ENCODE measurements at regions not wholly inside any gene's neighbourhood (a gene's known extent, or its start where the extent isn't known, plus 50 kb on each side); places are given as distances from the start of the nearest gene placed in this dataset.

DNA sequence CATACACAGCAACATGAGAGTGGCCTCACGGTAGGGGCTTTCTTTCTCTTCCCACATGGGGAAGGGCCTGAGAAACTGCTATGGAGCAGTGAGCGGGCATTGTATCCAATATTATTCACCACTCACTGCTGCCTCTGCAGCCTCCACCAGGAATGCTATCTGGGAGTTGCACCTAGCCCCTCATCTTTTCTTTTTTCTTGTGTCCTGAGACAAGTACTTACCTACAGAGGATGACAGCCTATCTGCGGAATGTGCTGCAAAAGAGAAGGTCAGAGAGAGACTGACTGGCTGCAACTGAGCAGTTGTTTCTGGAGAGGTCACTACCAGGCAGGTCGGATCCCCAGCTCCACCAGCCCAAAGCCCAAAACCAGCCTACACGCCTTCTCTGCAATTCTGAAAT, 52.1 kb upstream of the HTATIP2 start:
- peaks cover 3% of the 10 kb centered on the region for H3K27me3 Mint-ChIP-seq (ENCODE audit: insufficient read depth, low read depth, poor library complexity)
- H2AFZ ChIP-seq: peak overlapping the region; percentile 63; the same call in 1 of the 2 replicates
- no peaks in the 10 kb centered on the region for H3K9me2 ChIP-seq (ENCODE audit: insufficient read depth)
- H3K27ac ChIP-seq (ENCODE audit: low read depth): no peak overlapping the region
- no peaks in the 10 kb centered on the region for H3K4me1 ChIP-seq (ENCODE audit: insufficient read depth)
- ATAC-seq (peak; percentile 53; the same call in 2 of the 3 replicates), DNase-seq (ENCODE audit: low spot score) (peak; percentile 32)
- no peaks in the 10 kb centered on the region for H3F3A ChIP-seq (replicated peaks; ENCODE audit: low read depth)
- H3K9me3 Mint-ChIP-seq: no peaks in the 10 kb centered on the region
- no peak overlapping the region for H3K4me3 Mint-ChIP-seq
- H3K4me3 ChIP-seq: no peak overlapping the region
- no peaks in the 10 kb centered on the region for H4K20me1 ChIP-seq (replicated peaks; ENCODE audit: insufficient read depth)
- no peaks in the 10 kb centered on the region for H3K36me3 Mint-ChIP-seq (ENCODE audit: low read depth)
- H3K79me2 ChIP-seq (replicated peaks; ENCODE audit: insufficient read depth): no peaks in the 10 kb centered on the region
- H3K4me1 Mint-ChIP-seq: peaks cover 6% of the 10 kb centered on the region; the same call in 2 of the 3 replicates
- no peak for TF ChIP-seq EZH2 (IDR thresholded peaks at IDR 0.05; ENCODE audit: low read depth, unreplicated experiment)
- TF ChIP-seq, protein P1, sequence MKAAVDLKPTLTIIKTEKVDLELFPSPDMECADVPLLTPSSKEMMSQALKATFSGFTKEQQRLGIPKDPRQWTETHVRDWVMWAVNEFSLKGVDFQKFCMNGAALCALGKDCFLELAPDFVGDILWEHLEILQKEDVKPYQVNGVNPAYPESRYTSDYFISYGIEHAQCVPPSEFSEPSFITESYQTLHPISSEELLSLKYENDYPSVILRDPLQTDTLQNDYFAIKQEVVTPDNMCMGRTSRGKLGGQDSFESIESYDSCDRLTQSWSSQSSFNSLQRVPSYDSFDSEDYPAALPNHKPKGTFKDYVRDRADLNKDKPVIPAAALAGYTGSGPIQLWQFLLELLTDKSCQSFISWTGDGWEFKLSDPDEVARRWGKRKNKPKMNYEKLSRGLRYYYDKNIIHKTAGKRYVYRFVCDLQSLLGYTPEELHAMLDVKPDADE (IDR thresholded peaks at IDR 0.05): no peak
- TF ChIP-seq POLR2AphosphoS5 (IDR thresholded peaks at IDR 0.05; ENCODE audit: low read depth): no peak
- TF ChIP-seq, protein P2, sequence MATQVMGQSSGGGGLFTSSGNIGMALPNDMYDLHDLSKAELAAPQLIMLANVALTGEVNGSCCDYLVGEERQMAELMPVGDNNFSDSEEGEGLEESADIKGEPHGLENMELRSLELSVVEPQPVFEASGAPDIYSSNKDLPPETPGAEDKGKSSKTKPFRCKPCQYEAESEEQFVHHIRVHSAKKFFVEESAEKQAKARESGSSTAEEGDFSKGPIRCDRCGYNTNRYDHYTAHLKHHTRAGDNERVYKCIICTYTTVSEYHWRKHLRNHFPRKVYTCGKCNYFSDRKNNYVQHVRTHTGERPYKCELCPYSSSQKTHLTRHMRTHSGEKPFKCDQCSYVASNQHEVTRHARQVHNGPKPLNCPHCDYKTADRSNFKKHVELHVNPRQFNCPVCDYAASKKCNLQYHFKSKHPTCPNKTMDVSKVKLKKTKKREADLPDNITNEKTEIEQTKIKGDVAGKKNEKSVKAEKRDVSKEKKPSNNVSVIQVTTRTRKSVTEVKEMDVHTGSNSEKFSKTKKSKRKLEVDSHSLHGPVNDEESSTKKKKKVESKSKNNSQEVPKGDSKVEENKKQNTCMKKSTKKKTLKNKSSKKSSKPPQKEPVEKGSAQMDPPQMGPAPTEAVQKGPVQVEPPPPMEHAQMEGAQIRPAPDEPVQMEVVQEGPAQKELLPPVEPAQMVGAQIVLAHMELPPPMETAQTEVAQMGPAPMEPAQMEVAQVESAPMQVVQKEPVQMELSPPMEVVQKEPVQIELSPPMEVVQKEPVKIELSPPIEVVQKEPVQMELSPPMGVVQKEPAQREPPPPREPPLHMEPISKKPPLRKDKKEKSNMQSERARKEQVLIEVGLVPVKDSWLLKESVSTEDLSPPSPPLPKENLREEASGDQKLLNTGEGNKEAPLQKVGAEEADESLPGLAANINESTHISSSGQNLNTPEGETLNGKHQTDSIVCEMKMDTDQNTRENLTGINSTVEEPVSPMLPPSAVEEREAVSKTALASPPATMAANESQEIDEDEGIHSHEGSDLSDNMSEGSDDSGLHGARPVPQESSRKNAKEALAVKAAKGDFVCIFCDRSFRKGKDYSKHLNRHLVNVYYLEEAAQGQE (IDR thresholded peaks at IDR 0.05; ENCODE audit: unreplicated experiment): no peak
- no peak for TF ChIP-seq EZH2phosphoT487 (IDR thresholded peaks at IDR 0.05; ENCODE audit: unreplicated experiment)
- no peak for TF ChIP-seq ZNF114 (CRISPR knock-in tag; IDR thresholded peaks at IDR 0.05)
- no peak for TF ChIP-seq NANOG (IDR thresholded peaks at IDR 0.05; ENCODE audit: borderline replicate concordance)
- TF ChIP-seq, protein P3, sequence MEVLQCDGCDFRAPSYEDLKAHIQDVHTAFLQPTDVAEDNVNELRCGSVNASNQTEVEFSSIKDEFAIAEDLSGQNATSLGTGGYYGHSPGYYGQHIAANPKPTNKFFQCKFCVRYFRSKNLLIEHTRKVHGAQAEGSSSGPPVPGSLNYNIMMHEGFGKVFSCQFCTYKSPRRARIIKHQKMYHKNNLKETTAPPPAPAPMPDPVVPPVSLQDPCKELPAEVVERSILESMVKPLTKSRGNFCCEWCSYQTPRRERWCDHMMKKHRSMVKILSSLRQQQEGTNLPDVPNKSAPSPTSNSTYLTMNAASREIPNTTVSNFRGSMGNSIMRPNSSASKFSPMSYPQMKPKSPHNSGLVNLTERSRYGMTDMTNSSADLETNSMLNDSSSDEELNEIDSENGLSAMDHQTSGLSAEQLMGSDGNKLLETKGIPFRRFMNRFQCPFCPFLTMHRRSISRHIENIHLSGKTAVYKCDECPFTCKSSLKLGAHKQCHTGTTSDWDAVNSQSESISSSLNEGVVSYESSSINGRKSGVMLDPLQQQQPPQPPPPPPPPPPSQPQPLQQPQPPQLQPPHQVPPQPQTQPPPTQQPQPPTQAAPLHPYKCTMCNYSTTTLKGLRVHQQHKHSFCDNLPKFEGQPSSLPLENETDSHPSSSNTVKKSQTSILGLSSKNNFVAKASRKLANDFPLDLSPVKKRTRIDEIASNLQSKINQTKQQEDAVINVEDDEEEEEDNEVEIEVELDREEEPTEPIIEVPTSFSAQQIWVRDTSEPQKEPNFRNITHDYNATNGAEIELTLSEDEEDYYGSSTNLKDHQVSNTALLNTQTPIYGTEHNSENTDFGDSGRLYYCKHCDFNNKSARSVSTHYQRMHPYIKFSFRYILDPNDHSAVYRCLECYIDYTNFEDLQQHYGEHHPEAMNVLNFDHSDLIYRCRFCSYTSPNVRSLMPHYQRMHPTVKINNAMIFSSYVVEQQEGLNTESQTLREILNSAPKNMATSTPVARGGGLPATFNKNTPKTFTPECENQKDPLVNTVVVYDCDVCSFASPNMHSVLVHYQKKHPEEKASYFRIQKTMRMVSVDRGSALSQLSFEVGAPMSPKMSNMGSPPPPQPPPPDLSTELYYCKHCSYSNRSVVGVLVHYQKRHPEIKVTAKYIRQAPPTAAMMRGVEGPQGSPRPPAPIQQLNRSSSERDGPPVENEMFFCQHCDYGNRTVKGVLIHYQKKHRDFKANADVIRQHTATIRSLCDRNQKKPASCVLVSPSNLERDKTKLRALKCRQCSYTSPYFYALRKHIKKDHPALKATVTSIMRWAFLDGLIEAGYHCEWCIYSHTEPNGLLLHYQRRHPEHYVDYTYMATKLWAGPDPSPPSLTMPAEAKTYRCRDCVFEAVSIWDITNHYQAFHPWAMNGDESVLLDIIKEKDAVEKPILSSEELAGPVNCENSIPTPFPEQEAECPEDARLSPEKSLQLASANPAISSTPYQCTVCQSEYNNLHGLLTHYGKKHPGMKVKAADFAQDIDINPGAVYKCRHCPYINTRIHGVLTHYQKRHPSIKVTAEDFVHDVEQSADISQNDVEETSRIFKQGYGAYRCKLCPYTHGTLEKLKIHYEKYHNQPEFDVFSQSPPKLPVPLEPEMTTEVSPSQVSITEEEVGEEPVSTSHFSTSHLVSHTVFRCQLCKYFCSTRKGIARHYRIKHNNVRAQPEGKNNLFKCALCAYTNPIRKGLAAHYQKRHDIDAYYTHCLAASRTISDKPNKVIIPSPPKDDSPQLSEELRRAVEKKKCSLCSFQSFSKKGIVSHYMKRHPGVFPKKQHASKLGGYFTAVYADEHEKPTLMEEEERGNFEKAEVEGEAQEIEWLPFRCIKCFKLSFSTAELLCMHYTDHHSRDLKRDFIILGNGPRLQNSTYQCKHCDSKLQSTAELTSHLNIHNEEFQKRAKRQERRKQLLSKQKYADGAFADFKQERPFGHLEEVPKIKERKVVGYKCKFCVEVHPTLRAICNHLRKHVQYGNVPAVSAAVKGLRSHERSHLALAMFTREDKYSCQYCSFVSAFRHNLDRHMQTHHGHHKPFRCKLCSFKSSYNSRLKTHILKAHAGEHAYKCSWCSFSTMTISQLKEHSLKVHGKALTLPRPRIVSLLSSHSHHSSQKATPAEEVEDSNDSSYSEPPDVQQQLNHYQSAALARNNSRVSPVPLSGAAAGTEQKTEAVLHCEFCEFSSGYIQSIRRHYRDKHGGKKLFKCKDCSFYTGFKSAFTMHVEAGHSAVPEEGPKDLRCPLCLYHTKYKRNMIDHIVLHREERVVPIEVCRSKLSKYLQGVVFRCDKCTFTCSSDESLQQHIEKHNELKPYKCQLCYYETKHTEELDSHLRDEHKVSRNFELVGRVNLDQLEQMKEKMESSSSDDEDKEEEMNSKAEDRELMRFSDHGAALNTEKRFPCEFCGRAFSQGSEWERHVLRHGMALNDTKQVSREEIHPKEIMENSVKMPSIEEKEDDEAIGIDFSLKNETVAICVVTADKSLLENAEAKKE (CRISPR knock-in tag; IDR thresholded peaks at IDR 0.05): no peak
- TF ChIP-seq ZNF331 (CRISPR knock-in tag; IDR thresholded peaks at IDR 0.05; ENCODE audit: low read depth): no peak
- TF ChIP-seq CREB1 (CRISPR knock-in tag; IDR thresholded peaks at IDR 0.05; ENCODE audit: low read depth): no peak
- TF ChIP-seq STAT1 (IDR thresholded peaks at IDR 0.05; ENCODE audit: unreplicated experiment): no peak
- TF ChIP-seq, protein P4, sequence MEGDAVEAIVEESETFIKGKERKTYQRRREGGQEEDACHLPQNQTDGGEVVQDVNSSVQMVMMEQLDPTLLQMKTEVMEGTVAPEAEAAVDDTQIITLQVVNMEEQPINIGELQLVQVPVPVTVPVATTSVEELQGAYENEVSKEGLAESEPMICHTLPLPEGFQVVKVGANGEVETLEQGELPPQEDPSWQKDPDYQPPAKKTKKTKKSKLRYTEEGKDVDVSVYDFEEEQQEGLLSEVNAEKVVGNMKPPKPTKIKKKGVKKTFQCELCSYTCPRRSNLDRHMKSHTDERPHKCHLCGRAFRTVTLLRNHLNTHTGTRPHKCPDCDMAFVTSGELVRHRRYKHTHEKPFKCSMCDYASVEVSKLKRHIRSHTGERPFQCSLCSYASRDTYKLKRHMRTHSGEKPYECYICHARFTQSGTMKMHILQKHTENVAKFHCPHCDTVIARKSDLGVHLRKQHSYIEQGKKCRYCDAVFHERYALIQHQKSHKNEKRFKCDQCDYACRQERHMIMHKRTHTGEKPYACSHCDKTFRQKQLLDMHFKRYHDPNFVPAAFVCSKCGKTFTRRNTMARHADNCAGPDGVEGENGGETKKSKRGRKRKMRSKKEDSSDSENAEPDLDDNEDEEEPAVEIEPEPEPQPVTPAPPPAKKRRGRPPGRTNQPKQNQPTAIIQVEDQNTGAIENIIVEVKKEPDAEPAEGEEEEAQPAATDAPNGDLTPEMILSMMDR (conservative IDR thresholded peaks at IDR 0.05; ENCODE audit: low read depth in 2 of 2): no peak
- TF ChIP-seq JUNB (IDR thresholded peaks at IDR 0.05; ENCODE audit: unreplicated experiment): no peak
- H3K27me3 ChIP-seq (ENCODE audit: insufficient read depth): no peaks in the 10 kb centered on the region
- peak overlapping the region; percentile 21; the same call in 1 of the 2 replicates for H3K27ac Mint-ChIP-seq
- H3K4me2 ChIP-seq: no peak overlapping the region
- no peaks in the 10 kb centered on the region for H3K36me3 ChIP-seq (ENCODE audit: insufficient read depth)

All from GM23338 (cell line).